Left lung (tissue), 4 donors: ENCODE measurements at regions not wholly inside any gene's neighbourhood (a gene's known extent, or its start where the extent isn't known, plus 50 kb on each side); places are given as distances from the start of the nearest gene placed in this dataset.

Experiments
- ATAC-seq: fragments of 200-7000 bp; cut with Tn5 transposase; one replicate; pipeline ENCODE4 v1.9.1; 2020; ENCODE audit warnings: moderate library complexity
- DNase-seq, 4 donors: peaks; one replicate each; pipeline ENCODE4 v3.0.0-alpha.2; 2013 to 2020
- H3K27ac ChIP-seq, 2 donors: fragments of 200-600 bp; sonication (generic) in 1 of 2; one replicate each; pipeline versions ENCODE4 v1.5.0 to v1.8.0; 2020 to 2021
- H3K27me3 ChIP-seq, 2 donors: fragments of 200-600 bp; sonication (generic) in 1 of 2; one replicate each; pipeline versions ENCODE4 v1.5.0 to v1.8.0; 2020 to 2021
- H3K36me3 ChIP-seq, 2 donors: fragments of 200-600 bp; sonication (generic) in 1 of 2; one replicate each; pipeline versions ENCODE4 v1.5.0 to v1.8.0; 2020 to 2021
- H3K4me1 ChIP-seq, 2 donors: fragments of 200-600 bp; one replicate each; pipeline ENCODE4 v1.8.0; 2021
- H3K4me3 ChIP-seq, 2 donors: fragments of 200-600 bp; sonication (generic) in 1 of 2; one replicate each; pipeline versions ENCODE4 v1.5.0 to v1.8.0; 2020 to 2021; ENCODE audit warnings: mild to moderate bottlenecking in 1 of 2
- H3K9me3 ChIP-seq, 2 donors: fragments of 200-600 bp; sonication (generic) in 1 of 2; one replicate each; pipeline versions ENCODE4 v1.5.0 to v1.8.0; 2020 to 2021
- CTCF ChIP-seq, 2 donors: fragments of 200-600 bp; sonication (generic) in 1 of 2; IDR thresholded peaks; one replicate each; pipeline versions ENCODE4 v1.5.0 to v1.8.0; 2021; ENCODE audit warnings: antibody characterized with exemption in 2 of 2
- intact Hi-C, 2 donors: fragments of 100-400 bp; cut with DNase I; formaldehyde crosslinking; loops; one replicate each; pipeline versions ENCODE4 v1.11.2 to v1.14.2; 2022
- donor health status: DM: no; HTN: yes; CAD: no.
- donor health status: DM: no; HTN: no; CAD: no.

- Histone ChIP-seq H3K9me3 (no peaks in the 10 kb centered on the region), H3K27ac (no peak overlapping the region), H3K27me3 (no peaks in the 10 kb centered on the region), H3K4me1 (no peaks in the 10 kb centered on the region), H3K4me3 (no peak overlapping the region), H3K36me3 (no peaks in the 10 kb centered on the region)
- DNase-seq (no peak), ATAC-seq (no peak)
- intact Hi-C loops: no loop called here
- TF ChIP-seq CTCF (IDR thresholded peaks at IDR 0.05): no peak
Measured at GRCh38 chr5:67720162-67720772, 495.3 kb upstream of the PIK3R1 start.

GRCh38 chr5:67702008-67702407 lies 505.4 kb upstream of the CD180 start:
- H3K4me1 ChIP-seq: no peaks in the 10 kb centered on the region
- H3K9me3 ChIP-seq: peaks cover 0 to 17% of the 10 kb centered on the region in 2 donors
- H3K27ac ChIP-seq: no peak overlapping the region
- ATAC-seq (no peak), DNase-seq (no peak)
- no peaks in the 10 kb centered on the region for H3K27me3 ChIP-seq
- no peak overlapping the region for H3K4me3 ChIP-seq
- intact Hi-C loops: no loop called here
- no peaks in the 10 kb centered on the region for H3K36me3 ChIP-seq
- TF ChIP-seq CTCF (IDR thresholded peaks at IDR 0.05): no peak

GRCh38 chr5:67699560-67699959 lies 503.0 kb upstream of the CD180 start:
- DNase-seq (no peak), ATAC-seq (no peak)
- intact Hi-C loops: no loop called here
- Histone ChIP-seq H3K36me3 (no peaks in the 10 kb centered on the region), H3K4me3 (no peak overlapping the region), H3K4me1 (no peaks in the 10 kb centered on the region), H3K27me3 (no peaks in the 10 kb centered on the region), H3K27ac (no peak overlapping the region), H3K9me3 (peaks cover 0 to 17% of the 10 kb centered on the region in 2 donors)
- no peak for TF ChIP-seq CTCF (IDR thresholded peaks at IDR 0.05)

- Histone ChIP-seq H3K36me3 (no peaks in the 10 kb centered on the region), H3K4me3 (no peak overlapping the region), H3K27me3 (no peaks in the 10 kb centered on the region), H3K9me3 (no peaks in the 10 kb centered on the region), H3K27ac (no peak overlapping the region), H3K4me1 (no peaks in the 10 kb centered on the region)
- intact Hi-C loops: no loop called here
- no peak for TF ChIP-seq CTCF (IDR thresholded peaks at IDR 0.05)
- ATAC-seq: no peak
- DNase-seq: no peak
Measured at GRCh38 chr5:67696446-67696845, 499.8 kb upstream of the CD180 start.

- no peak overlapping the region for H3K4me3 ChIP-seq
- H3K4me1 ChIP-seq: no peaks in the 10 kb centered on the region
- intact Hi-C loops: no loop called here
- no peaks in the 10 kb centered on the region for H3K9me3 ChIP-seq
- H3K36me3 ChIP-seq: no peaks in the 10 kb centered on the region
- H3K27me3 ChIP-seq: no peaks in the 10 kb centered on the region
- ATAC-seq (no peak), DNase-seq (no peak)
- no peak overlapping the region for H3K27ac ChIP-seq
- no peak for TF ChIP-seq CTCF (IDR thresholded peaks at IDR 0.05)
Measured at GRCh38 chr5:67695369-67695768, 498.8 kb upstream of the CD180 start.
